H1 (cell line): ENCODE measurements at regions not wholly inside any gene's neighbourhood (a gene's known extent, or its start where the extent isn't known, plus 50 kb on each side); places are given as distances from the start of the nearest gene placed in this dataset.

Source experiments
- BACH1 ChIP-seq: IDR thresholded peaks from 2 replicates; pipeline ENCODE4 v1.6.1; 2012; ENCODE audit warnings: low read length, improper control_type of control experiment
- EGR1 ChIP-seq: IDR thresholded peaks from 2 replicates; pipeline ENCODE4 v1.6.1; 2011; ENCODE audit warnings: low read depth, low read length, borderline replicate concordance
- EZH2 ChIP-seq: fragments of 200-600 bp; sonication (generic); IDR thresholded peaks from 2 replicates; pipeline ENCODE4 v1.7.1; 2012; ENCODE audit warnings: low read depth, mild to moderate bottlenecking, moderate library complexity, low read length, inconsistent platforms; ENCODE audit not compliant: severe bottlenecking
- GTF2F1 ChIP-seq: IDR thresholded peaks from 2 replicates; pipeline ENCODE4 v1.6.1; 2012; ENCODE audit warnings: low read depth, low read length, improper control_type of control experiment, borderline replicate concordance
- JUND ChIP-seq: IDR thresholded peaks from 2 replicates; pipeline ENCODE4 v1.6.1; 2011; ENCODE audit warnings: mild to moderate bottlenecking, improper control_type of control experiment, low read length
- PHF8 ChIP-seq: fragments of 200-600 bp; sonication (generic); conservative IDR thresholded peaks from 2 replicates; pipeline ENCODE4 v1.7.1; 2012; ENCODE audit warnings: low read depth, mild to moderate bottlenecking, inconsistent platforms, low read length, moderate library complexity
- POLR2A ChIP-seq, 2 experiments: IDR thresholded peaks; 1 replicate in 1 of 2; 2 replicates in 1 of 2; pipeline ENCODE4 v1.6.1; 2011; ENCODE audit warnings: low read depth in 2 of 2, low read length in 2 of 2, mild to moderate bottlenecking in 2 of 2; ENCODE audit errors: control extremely low read depth in 1 of 2
- RNF2 ChIP-seq: fragments of 200-900, 300-1000 bp; sonication (generic); IDR thresholded peaks from 2 replicates; pipeline ENCODE4 v1.7.1; 2016; ENCODE audit warnings: borderline replicate concordance, low read depth, mild to moderate bottlenecking, antibody characterized with exemption, low read length; ENCODE audit not compliant: poor library complexity, severe bottlenecking; ENCODE audit errors: missing control alignments
- SP2 ChIP-seq: IDR thresholded peaks from 2 replicates; pipeline ENCODE4 v1.6.1; 2012; ENCODE audit warnings: mild to moderate bottlenecking, low read length, inconsistent platforms
- TF ChIP-seq, protein P1 (sequence below): fragments of 300-600 bp; sonication (generic); IDR thresholded peaks from 2 replicates; pipeline ENCODE4 v1.7.1; 2012; ENCODE audit warnings: low read length, moderate library complexity, mild to moderate bottlenecking, inconsistent platforms; ENCODE audit not compliant: insufficient replicate concordance

DNA sequence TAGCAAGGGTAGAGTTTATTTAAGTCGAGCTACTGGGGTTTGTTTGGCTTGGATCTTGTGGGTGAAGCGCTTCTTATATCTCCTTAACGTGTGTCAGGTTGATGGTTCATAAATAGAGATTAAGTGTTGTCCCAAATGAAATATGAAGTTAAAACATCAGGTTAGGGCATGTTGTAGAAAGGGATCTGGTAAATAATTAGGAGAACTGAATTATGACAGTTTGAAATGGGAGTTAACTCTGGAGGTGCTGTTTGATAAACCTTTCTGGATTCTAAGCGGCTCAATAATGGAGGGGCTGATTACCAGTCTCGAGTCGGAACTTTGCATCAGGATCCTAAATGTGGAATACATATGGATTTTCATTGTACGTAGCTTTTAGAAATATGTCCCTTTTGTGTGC, 717.0 kb upstream of the WWC1 start (continued):
- TF ChIP-seq, protein P1, sequence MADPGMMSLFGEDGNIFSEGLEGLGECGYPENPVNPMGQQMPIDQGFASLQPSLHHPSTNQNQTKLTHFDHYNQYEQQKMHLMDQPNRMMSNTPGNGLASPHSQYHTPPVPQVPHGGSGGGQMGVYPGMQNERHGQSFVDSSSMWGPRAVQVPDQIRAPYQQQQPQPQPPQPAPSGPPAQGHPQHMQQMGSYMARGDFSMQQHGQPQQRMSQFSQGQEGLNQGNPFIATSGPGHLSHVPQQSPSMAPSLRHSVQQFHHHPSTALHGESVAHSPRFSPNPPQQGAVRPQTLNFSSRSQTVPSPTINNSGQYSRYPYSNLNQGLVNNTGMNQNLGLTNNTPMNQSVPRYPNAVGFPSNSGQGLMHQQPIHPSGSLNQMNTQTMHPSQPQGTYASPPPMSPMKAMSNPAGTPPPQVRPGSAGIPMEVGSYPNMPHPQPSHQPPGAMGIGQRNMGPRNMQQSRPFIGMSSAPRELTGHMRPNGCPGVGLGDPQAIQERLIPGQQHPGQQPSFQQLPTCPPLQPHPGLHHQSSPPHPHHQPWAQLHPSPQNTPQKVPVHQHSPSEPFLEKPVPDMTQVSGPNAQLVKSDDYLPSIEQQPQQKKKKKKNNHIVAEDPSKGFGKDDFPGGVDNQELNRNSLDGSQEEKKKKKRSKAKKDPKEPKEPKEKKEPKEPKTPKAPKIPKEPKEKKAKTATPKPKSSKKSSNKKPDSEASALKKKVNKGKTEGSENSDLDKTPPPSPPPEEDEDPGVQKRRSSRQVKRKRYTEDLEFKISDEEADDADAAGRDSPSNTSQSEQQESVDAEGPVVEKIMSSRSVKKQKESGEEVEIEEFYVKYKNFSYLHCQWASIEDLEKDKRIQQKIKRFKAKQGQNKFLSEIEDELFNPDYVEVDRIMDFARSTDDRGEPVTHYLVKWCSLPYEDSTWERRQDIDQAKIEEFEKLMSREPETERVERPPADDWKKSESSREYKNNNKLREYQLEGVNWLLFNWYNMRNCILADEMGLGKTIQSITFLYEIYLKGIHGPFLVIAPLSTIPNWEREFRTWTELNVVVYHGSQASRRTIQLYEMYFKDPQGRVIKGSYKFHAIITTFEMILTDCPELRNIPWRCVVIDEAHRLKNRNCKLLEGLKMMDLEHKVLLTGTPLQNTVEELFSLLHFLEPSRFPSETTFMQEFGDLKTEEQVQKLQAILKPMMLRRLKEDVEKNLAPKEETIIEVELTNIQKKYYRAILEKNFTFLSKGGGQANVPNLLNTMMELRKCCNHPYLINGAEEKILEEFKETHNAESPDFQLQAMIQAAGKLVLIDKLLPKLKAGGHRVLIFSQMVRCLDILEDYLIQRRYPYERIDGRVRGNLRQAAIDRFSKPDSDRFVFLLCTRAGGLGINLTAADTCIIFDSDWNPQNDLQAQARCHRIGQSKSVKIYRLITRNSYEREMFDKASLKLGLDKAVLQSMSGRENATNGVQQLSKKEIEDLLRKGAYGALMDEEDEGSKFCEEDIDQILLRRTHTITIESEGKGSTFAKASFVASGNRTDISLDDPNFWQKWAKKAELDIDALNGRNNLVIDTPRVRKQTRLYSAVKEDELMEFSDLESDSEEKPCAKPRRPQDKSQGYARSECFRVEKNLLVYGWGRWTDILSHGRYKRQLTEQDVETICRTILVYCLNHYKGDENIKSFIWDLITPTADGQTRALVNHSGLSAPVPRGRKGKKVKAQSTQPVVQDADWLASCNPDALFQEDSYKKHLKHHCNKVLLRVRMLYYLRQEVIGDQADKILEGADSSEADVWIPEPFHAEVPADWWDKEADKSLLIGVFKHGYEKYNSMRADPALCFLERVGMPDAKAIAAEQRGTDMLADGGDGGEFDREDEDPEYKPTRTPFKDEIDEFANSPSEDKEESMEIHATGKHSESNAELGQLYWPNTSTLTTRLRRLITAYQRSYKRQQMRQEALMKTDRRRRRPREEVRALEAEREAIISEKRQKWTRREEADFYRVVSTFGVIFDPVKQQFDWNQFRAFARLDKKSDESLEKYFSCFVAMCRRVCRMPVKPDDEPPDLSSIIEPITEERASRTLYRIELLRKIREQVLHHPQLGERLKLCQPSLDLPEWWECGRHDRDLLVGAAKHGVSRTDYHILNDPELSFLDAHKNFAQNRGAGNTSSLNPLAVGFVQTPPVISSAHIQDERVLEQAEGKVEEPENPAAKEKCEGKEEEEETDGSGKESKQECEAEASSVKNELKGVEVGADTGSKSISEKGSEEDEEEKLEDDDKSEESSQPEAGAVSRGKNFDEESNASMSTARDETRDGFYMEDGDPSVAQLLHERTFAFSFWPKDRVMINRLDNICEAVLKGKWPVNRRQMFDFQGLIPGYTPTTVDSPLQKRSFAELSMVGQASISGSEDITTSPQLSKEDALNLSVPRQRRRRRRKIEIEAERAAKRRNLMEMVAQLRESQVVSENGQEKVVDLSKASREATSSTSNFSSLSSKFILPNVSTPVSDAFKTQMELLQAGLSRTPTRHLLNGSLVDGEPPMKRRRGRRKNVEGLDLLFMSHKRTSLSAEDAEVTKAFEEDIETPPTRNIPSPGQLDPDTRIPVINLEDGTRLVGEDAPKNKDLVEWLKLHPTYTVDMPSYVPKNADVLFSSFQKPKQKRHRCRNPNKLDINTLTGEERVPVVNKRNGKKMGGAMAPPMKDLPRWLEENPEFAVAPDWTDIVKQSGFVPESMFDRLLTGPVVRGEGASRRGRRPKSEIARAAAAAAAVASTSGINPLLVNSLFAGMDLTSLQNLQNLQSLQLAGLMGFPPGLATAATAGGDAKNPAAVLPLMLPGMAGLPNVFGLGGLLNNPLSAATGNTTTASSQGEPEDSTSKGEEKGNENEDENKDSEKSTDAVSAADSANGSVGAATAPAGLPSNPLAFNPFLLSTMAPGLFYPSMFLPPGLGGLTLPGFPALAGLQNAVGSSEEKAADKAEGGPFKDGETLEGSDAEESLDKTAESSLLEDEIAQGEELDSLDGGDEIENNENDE = no peak
- no peak for TF ChIP-seq EZH2
- no peak for TF ChIP-seq POLR2A (IDR thresholded peaks at IDR 0.05; ENCODE audit: control extremely low read depth in 1 of 2, low read depth in 2 of 2, low read length in 2 of 2)
- TF ChIP-seq SP2 = no peak
- no peak for TF ChIP-seq BACH1
- TF ChIP-seq GTF2F1 = no peak
- no peak for TF ChIP-seq PHF8
- no peak for TF ChIP-seq EGR1
- no peak for TF ChIP-seq JUND
- no peak for TF ChIP-seq RNF2
